ENCODE measurements at regions not wholly inside any gene's neighbourhood (a gene's known extent, or its start where the extent isn't known, plus 50 kb on each side); places are given as distances from the start of the nearest gene placed in this dataset.
"Not testable (repeated sequence)": the region's sequence is repeated elsewhere in the genome, so short reads cannot be mapped to it uniquely, and the experiment has no call there.

DNA sequence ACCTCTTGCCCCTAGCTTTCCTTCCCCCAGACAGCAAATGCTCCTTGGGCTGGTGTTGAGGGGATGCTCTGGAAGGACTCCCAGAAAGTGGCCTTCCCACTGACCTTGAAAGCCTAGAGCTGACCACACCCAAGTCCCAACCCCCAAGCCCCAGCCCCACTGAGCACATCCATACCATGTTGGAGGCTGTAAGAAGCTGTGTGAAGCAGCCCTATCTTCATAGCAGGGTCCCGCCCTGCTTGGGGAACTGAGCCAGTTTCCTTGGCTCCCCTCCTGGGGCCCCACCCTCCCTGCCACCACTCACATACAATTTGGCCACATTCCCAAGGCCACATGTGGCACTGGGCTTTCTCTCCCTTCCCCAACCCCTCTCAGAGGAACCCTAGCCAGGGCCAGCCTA is 72.3 kb upstream of the CACUL1 start:
- Histone ChIP-seq H3K27me3 (ENCODE audit: insufficient read depth, poor library complexity, severe bottlenecking) (no peaks in the 10 kb centered on the region), H3K4me3 (replicated peaks; ENCODE audit: insufficient read depth, low read length) (no peak overlapping the region), H3K27ac (replicated peaks) (no peak overlapping the region)
- no peak for DNase-seq (ENCODE audit: low read depth in 1 of 2, low spot score in 1 of 2)
- TF ChIP-seq, protein P1, sequence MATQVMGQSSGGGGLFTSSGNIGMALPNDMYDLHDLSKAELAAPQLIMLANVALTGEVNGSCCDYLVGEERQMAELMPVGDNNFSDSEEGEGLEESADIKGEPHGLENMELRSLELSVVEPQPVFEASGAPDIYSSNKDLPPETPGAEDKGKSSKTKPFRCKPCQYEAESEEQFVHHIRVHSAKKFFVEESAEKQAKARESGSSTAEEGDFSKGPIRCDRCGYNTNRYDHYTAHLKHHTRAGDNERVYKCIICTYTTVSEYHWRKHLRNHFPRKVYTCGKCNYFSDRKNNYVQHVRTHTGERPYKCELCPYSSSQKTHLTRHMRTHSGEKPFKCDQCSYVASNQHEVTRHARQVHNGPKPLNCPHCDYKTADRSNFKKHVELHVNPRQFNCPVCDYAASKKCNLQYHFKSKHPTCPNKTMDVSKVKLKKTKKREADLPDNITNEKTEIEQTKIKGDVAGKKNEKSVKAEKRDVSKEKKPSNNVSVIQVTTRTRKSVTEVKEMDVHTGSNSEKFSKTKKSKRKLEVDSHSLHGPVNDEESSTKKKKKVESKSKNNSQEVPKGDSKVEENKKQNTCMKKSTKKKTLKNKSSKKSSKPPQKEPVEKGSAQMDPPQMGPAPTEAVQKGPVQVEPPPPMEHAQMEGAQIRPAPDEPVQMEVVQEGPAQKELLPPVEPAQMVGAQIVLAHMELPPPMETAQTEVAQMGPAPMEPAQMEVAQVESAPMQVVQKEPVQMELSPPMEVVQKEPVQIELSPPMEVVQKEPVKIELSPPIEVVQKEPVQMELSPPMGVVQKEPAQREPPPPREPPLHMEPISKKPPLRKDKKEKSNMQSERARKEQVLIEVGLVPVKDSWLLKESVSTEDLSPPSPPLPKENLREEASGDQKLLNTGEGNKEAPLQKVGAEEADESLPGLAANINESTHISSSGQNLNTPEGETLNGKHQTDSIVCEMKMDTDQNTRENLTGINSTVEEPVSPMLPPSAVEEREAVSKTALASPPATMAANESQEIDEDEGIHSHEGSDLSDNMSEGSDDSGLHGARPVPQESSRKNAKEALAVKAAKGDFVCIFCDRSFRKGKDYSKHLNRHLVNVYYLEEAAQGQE (IDR thresholded peaks at IDR 0.05; ENCODE audit: insufficient replicate concordance, low read depth): no peak

GRCh38 chr10:118827466-118828155 is 72.8 kb upstream of the CACUL1 start:
- TF ChIP-seq POLR2AphosphoS5 (IDR thresholded peaks at IDR 0.05; ENCODE audit: low read depth) (no peak), CTCF (IDR thresholded peaks at IDR 0.05; ENCODE audit: insufficient read depth, low read length) (no peak), SPI1 (IDR thresholded peaks at IDR 0.05; ENCODE audit: borderline replicate concordance, low read depth) (no peak), GABPA (IDR thresholded peaks at IDR 0.05; ENCODE audit: low read depth) (no peak)
- TF ChIP-seq, protein P1 (IDR thresholded peaks at IDR 0.05; ENCODE audit: insufficient replicate concordance, low read depth): no peak
- H3K27me3 ChIP-seq (ENCODE audit: insufficient read depth, poor library complexity, severe bottlenecking): no peaks in the 10 kb centered on the region
- no peak overlapping the region for H3K4me3 ChIP-seq (replicated peaks; ENCODE audit: insufficient read depth, low read length)
- DNase-seq (ENCODE audit: low read depth in 1 of 2, low spot score in 1 of 2): no peak
- H3K27ac ChIP-seq (replicated peaks): no peak overlapping the region

DNA sequence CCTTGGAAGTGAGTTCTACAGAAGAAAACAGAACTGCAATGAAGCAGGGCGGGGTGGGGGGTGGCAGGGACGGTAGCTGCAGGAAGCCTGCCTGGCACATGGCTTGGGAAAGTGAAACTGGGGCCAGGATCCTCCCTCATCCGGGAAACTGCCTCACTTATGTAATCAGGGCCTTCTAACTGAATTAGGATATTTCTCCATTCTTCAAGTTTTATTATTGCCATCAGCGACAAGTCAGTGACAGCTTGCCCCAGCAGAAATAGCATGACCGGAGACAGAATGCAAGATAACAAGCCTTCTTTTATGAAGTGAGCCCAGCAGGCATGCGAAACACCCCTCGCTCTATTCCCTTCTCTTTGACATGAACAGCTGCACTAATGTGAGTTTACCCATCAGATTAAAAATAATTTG is 77.5 kb upstream of the CACUL1 start:
- Histone ChIP-seq H3K27ac (replicated peaks) (peak overlapping the region; percentile 35), H3K27me3 (ENCODE audit: insufficient read depth, poor library complexity, severe bottlenecking) (no peaks in the 10 kb centered on the region), H3K4me3 (replicated peaks; ENCODE audit: insufficient read depth, low read length) (no peak overlapping the region)
- TF ChIP-seq CTCF (IDR thresholded peaks at IDR 0.05; ENCODE audit: insufficient read depth, low read length): no peak
- peak; percentile 49; the same call in 1 of the 2 replicates for TF ChIP-seq SPI1 (IDR thresholded peaks at IDR 0.05; ENCODE audit: borderline replicate concordance, low read depth)
- TF ChIP-seq, protein P1 (IDR thresholded peaks at IDR 0.05; ENCODE audit: insufficient replicate concordance, low read depth): no peak
- TF ChIP-seq GABPA (IDR thresholded peaks at IDR 0.05; ENCODE audit: low read depth): no peak
- DNase-seq (ENCODE audit: low read depth in 1 of 2, low spot score in 1 of 2): peak; percentile 47 to 75

- DNase-seq (ENCODE audit: low read depth in 1 of 2, low spot score in 1 of 2); H3K27me3 ChIP-seq (ENCODE audit: insufficient read depth, poor library complexity, severe bottlenecking); H3K4me3 ChIP-seq (replicated peaks; ENCODE audit: insufficient read depth, low read length); H3K27ac ChIP-seq (replicated peaks): not testable (repeated sequence)
These were observed 79.6 kb upstream of the CACUL1 start for GRCh38 chr10:118834370-118834769.
